HFF-Myc (cell line): ENCODE measurements at regions not wholly inside any gene's neighbourhood (a gene's known extent, or its start where the extent isn't known, plus 50 kb on each side); places are given as distances from the start of the nearest gene placed in this dataset.
"Not testable (repeated sequence)": the region's sequence is repeated elsewhere in the genome, so short reads cannot be mapped to it uniquely, and the experiment has no call there.

Experiments used
- DNase-seq: peaks from one replicate; pipeline ENCODE4 v3.0.0-alpha.2; 2011; ENCODE audit warnings: low read depth; ENCODE audit errors: extremely low read depth
- H3K4me3 ChIP-seq: replicated peaks from 2 replicates; pipeline ENCODE4 v1.5.1; 2011; ENCODE audit warnings: low read depth, mild to moderate bottlenecking, control low read depth, low read length
- TF ChIP-seq, protein P1 (sequence below): IDR thresholded peaks from 2 replicates; pipeline ENCODE4 v1.5.1; 2012; ENCODE audit warnings: mild to moderate bottlenecking, low read depth, low read length, control low read depth; ENCODE audit errors: missing control alignments

DNA sequence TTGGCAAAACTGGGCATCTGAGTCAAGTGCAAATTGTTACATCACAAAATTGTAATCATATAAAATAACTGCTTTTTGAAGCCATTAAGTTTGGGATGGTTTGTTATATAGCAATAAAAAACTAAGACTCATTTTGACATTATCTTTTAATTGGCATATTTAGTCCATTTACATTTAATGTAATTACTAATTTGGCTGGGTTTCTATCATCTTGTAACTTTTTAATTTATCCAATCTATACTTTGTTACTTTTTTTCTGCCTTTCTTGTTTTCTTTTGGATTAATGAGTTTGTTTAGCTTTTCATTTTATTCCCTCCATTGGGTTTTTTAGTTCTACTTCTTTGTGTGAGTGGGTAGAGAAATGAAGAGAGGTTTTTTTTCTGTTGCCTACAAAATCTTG, 76.3 kb downstream of the DRAM2 start:
- H3K4me3 ChIP-seq = no peak overlapping the region
- TF ChIP-seq, protein P1, sequence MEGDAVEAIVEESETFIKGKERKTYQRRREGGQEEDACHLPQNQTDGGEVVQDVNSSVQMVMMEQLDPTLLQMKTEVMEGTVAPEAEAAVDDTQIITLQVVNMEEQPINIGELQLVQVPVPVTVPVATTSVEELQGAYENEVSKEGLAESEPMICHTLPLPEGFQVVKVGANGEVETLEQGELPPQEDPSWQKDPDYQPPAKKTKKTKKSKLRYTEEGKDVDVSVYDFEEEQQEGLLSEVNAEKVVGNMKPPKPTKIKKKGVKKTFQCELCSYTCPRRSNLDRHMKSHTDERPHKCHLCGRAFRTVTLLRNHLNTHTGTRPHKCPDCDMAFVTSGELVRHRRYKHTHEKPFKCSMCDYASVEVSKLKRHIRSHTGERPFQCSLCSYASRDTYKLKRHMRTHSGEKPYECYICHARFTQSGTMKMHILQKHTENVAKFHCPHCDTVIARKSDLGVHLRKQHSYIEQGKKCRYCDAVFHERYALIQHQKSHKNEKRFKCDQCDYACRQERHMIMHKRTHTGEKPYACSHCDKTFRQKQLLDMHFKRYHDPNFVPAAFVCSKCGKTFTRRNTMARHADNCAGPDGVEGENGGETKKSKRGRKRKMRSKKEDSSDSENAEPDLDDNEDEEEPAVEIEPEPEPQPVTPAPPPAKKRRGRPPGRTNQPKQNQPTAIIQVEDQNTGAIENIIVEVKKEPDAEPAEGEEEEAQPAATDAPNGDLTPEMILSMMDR = no peak
- DNase-seq = no peak

DNA sequence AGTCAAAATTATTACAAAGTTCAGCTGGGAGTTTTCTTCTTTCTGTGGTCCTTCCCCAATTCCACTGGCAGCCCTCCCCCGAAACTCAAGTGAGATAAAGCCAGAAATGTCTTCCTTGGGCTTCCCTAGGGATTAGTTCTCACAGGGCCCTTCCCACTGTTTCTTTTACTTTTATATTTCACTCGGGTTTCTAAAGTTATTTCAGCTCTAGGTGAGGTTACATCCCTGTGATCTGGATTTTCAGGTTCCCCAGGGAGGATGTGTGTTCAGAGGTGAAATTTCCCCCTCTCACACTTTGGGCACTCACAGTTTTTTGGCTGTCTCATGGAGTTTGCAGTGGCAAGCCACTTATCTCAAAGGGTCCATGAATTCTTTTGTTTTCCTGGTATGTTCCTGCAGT, 77.3 kb downstream of the DRAM2 start:
- TF ChIP-seq, protein P1 = no peak
- DNase-seq = no peak
- H3K4me3 ChIP-seq = no peak overlapping the region

DNA sequence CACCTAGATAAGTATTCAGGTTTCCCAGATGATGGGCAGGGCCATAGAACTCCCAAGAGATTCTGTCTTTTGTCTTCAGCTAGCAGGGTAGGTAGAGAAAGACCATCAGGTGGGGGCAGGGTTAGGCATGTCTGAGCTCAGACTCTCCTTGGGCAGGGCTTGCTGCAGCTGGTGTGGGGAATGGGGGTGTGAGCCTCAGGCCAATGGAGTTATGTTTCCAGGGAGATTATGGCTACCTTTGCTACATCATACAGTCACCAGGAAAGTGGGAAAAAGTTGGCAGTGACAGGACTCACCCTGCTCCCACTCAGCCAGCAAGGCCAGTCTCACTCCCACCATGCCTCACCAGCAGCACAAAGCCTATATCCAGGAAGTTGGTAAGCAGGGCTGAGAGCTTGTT, 77.8 kb downstream of the DRAM2 start:
- DNase-seq = no peak
- H3K4me3 ChIP-seq = no peak overlapping the region
- TF ChIP-seq, protein P1 = no peak

DNA sequence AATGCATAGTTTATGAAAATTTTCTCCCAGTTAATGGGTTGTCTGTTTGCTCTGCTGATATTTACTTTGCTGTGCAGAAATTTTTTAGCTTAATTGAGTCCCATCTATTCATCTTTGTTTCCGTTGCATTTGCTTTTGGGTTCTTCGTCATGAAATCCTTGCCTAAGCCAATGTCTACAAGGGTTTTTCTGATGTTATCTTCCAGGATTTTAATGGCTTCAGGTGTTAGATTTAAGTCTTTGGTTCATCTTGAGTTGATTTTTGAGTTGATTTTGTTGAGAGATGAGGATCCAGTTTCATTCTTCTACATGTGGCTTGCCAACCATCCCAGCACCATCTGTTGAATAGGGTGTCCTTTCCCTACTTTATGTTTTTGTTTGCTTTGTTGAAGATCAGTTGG, 85.2 kb downstream of the DRAM2 start:
- H3K4me3 ChIP-seq = no peak overlapping the region
- no peak for DNase-seq
- TF ChIP-seq, protein P1 = no peak

DNA sequence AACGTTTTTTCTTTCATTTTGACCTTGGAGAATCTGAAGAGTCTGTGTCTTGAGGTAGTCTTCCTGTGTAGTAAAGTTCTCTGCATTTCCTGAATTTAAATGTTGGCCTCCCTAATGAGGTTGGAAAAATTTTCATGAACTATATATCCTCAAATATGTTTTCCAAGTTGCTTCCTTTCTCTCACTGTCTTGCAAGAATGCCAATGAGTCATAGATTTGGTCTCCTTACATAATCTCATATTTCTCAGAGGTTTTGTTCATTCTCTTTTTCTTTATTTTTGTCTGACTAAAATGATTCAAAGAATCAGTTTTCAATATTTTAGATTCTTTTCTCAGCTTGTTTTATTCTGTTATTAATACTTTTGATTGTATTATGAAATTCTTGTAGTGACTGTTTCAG, 87.6 kb downstream of the DRAM2 start:
- H3K4me3 ChIP-seq = no peak overlapping the region
- TF ChIP-seq, protein P1 = no peak
- no peak for DNase-seq

DNA sequence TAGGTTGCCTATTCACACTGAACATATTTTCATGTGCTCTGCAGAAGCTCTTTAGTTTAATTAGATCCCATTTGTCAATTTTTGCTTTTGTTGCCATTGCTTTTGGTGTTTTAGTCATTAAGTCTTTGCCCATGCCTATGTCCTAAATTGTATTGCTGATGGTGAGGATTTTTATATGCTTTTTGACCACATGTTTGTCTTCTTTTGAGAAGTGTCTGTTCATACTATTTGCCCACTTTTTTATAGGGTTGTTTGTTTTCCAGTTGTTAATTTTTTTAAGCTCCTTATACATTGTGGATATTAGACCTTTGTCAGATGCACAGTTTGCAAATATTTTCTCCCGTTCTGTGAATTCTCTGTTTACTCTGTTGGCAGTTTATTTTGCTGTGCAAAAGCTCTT, 84.5 kb upstream of the LRIF1 start:
- not testable (repeated sequence) for DNase-seq, H3K4me3 ChIP-seq

DNA sequence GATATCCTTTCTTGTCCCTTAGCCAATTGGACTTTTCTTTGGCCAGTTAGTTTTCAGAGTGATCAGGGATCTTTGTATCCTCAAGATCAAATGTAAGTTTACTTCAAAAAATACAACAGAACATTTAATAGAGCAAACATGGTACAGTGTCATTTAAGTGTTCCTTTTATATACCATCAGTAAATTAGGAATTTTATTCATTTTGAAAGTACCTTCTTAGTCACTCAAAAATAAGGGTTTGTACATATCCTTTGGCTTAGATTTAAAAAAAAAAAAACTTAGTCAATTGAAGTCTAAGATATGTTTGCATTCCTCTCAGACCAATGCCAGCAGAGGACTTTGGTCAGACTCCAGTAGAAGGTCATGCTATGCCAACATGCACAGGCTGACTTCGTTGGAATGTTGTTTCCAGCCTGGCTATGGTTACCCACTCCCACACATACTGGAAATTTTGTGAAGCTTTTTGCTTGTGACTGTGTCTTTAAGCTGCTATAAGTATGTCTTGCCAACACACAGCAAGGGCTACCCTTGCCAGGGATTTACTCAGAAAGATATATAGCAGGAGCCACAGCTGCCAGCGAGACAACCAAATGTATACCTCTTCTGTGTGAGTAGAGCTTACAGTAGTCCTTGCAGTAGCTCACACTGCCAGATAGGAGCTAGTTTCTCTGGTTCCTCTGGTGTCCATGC, 81.5 kb upstream of the LRIF1 start:
- H3K4me3 ChIP-seq = no peak overlapping the region
- TF ChIP-seq, protein P1 = no peak
- no peak for DNase-seq
